ENCODE measurements at regions not wholly inside any gene's neighbourhood (a gene's known extent, or its start where the extent isn't known, plus 50 kb on each side); places are given as distances from the start of the nearest gene placed in this dataset.

DNA sequence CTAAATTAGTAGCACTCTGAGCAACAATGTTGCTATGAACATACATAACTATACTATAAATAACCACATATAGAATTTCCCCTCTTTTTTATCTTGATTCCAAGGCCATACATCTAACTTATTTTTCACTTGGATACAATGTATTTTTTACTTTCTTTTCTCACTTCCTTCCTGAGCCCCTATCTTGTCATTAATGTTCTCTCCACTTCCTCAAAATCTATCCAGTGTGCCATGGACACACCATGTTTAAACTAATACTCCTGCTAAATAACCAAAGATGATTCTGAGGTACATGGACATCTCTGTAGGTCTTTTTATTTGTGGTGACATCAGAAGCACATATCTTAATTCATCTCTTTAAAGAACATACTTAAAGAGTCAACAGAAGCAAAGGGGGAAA is 251.2 kb downstream of the C12orf42 start:
- TF ChIP-seq RNF2 (IDR thresholded peaks at IDR 0.05; ENCODE audit: borderline replicate concordance, low read depth, low read length, missing control alignments, poor library complexity, severe bottlenecking) = no peak
- TF ChIP-seq, protein P1, sequence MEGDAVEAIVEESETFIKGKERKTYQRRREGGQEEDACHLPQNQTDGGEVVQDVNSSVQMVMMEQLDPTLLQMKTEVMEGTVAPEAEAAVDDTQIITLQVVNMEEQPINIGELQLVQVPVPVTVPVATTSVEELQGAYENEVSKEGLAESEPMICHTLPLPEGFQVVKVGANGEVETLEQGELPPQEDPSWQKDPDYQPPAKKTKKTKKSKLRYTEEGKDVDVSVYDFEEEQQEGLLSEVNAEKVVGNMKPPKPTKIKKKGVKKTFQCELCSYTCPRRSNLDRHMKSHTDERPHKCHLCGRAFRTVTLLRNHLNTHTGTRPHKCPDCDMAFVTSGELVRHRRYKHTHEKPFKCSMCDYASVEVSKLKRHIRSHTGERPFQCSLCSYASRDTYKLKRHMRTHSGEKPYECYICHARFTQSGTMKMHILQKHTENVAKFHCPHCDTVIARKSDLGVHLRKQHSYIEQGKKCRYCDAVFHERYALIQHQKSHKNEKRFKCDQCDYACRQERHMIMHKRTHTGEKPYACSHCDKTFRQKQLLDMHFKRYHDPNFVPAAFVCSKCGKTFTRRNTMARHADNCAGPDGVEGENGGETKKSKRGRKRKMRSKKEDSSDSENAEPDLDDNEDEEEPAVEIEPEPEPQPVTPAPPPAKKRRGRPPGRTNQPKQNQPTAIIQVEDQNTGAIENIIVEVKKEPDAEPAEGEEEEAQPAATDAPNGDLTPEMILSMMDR (IDR thresholded peaks at IDR 0.05; ENCODE audit: control extremely low read depth in 1 of 3, insufficient read depth in 1 of 3, low read depth in 1 of 3, low read length in 3 of 3) = no peak
- no peak for TF ChIP-seq HDAC6 (IDR thresholded peaks at IDR 0.05; ENCODE audit: low read depth, low read length)
- no peak for TF ChIP-seq CHD2 (IDR thresholded peaks at IDR 0.05; ENCODE audit: low read length)
- TF ChIP-seq, protein P2, sequence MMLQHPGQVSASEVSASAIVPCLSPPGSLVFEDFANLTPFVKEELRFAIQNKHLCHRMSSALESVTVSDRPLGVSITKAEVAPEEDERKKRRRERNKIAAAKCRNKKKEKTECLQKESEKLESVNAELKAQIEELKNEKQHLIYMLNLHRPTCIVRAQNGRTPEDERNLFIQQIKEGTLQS (IDR thresholded peaks at IDR 0.05; ENCODE audit: insufficient read depth, low read depth, low read length) = no peak
- TF ChIP-seq KDM1A (IDR thresholded peaks at IDR 0.05; ENCODE audit: borderline replicate concordance, low read length) = no peak
- no peak for TF ChIP-seq POLR2AphosphoS5 (IDR thresholded peaks at IDR 0.05; ENCODE audit: low read depth, low read length)
- no peak for TF ChIP-seq POLR2A (IDR thresholded peaks at IDR 0.05; ENCODE audit: control extremely low read depth in 1 of 2, low read depth in 2 of 2, low read length in 2 of 2)
